ENCODE measurements at regions not wholly inside any gene's neighbourhood (a gene's known extent, or its start where the extent isn't known, plus 50 kb on each side); places are given as distances from the start of the nearest gene placed in this dataset.

DNA sequence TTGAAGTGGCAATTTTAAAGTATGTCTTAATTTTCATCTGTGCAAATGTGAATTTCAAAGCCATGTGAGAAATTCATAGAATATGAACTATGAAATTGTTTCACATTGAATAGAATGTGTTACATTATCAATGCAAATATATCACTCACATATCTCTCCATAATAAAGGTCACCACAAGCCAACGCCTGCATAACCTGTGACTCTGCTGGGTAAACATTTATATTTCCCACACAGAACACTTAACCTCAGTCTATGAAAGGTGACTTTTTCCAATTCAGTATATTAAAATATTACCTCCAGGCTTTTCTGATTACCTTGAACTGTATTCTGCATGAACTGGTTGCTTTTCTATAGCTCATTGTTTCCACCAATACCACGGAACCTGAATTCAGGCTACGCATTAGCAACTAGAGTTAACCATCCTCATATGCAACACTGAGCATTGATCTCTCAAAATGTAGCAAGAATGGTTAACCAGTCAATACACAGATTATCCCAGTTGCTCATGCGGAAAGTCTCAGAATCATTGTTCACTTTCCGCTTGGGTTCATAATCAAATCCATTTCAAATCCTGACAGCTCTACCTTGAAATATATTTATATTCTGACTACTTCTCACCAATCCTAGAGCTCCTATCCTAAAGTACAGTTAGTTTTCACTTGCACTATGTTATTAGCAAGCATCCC is 126.6 kb upstream of the TYRP1 start:
- Histone ChIP-seq H3K27me3 (ENCODE audit: low read length) (peaks cover 8% of the 10 kb centered on the region; the same call in 1 of the 2 replicates), H3K4me2 (ENCODE audit: low read length) (no peak overlapping the region), H3K9me3 (ENCODE audit: low read length) (no peaks in the 10 kb centered on the region), H3F3A (ENCODE audit: low read length, unreplicated experiment) (no peaks in the 10 kb centered on the region), H3K4me3 (ENCODE audit: low read length) (no peak overlapping the region), H2AFZ (ENCODE audit: low read length) (no peak overlapping the region), H3K9ac (ENCODE audit: low read length) (no peak overlapping the region), H3K27ac (ENCODE audit: low read length) (no peak overlapping the region), H3K36me3 (ENCODE audit: low read depth, low read length) (no peaks in the 10 kb centered on the region), H4K20me1 (ENCODE audit: low read length) (no peaks in the 10 kb centered on the region), H3K79me2 (ENCODE audit: low read length) (no peaks in the 10 kb centered on the region), H3K9me2 (replicated peaks; ENCODE audit: low read length) (no peaks in the 10 kb centered on the region), H3K4me1 (ENCODE audit: insufficient read depth, low read length) (no peaks in the 10 kb centered on the region)
- BruUV-seq (replicated peaks): no TSS peak
- CTCF ChIA-PET: no interaction called here
- TF ChIP-seq EZH2 (IDR thresholded peaks at IDR 0.05; ENCODE audit: low read length, unreplicated experiment) (no peak), EZH2phosphoT487 (IDR thresholded peaks at IDR 0.05; ENCODE audit: borderline replicate concordance, low read length) (no peak)
- TF ChIP-seq, protein P1, sequence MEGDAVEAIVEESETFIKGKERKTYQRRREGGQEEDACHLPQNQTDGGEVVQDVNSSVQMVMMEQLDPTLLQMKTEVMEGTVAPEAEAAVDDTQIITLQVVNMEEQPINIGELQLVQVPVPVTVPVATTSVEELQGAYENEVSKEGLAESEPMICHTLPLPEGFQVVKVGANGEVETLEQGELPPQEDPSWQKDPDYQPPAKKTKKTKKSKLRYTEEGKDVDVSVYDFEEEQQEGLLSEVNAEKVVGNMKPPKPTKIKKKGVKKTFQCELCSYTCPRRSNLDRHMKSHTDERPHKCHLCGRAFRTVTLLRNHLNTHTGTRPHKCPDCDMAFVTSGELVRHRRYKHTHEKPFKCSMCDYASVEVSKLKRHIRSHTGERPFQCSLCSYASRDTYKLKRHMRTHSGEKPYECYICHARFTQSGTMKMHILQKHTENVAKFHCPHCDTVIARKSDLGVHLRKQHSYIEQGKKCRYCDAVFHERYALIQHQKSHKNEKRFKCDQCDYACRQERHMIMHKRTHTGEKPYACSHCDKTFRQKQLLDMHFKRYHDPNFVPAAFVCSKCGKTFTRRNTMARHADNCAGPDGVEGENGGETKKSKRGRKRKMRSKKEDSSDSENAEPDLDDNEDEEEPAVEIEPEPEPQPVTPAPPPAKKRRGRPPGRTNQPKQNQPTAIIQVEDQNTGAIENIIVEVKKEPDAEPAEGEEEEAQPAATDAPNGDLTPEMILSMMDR (conservative IDR thresholded peaks at IDR 0.05; ENCODE audit: low read depth, low read length): no peak
- POLR2A ChIA-PET (ENCODE audit: unreplicated experiment): no interaction called here
- ATAC-seq (no peak), DNase-seq (no peak)
- intact Hi-C loops (cut with micrococcal nuclease): no loop called here

DNA sequence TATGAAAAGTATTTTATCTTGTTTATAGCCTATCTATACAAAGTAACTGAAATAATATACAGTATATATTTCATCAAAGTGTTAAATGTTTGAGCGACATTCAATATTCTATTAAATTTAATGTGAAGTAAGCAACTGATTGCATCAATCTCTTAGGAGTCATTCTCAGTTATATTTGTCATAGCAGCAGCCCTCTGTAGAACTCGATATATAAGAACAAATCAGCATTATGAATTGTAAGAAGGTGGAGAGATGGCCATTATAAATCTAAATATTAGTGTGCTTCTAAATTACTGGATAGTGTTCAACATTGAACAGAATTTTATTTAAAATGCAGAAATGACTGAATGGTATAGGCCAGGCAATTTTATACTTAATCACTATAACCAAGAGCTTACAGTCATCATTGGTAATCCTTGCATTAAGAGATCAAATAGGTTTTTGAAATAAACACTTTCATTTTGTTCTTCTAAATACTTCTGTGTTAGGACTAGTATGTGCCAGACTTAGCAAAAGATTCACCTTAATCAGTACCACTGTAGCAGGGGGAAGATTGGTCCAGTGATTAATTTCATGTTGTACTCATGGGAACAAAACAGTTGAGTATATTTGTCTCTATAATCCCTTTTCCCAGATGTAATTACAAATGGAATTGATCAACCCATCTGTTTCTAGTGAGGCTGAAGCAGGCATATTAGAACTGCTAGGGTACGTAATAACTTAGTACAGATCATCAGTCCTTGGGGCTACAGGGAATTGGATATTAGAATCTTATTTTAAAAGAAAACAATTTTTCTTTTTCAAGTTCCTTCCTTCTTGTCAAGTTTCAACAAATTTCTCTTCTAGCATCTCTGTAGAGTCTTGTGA is 108.3 kb upstream of the TYRP1 start:
- Histone ChIP-seq H2AFZ (ENCODE audit: low read length) (no peak overlapping the region), H3K9me3 (ENCODE audit: low read length) (no peaks in the 10 kb centered on the region), H3K4me3 (ENCODE audit: low read length) (no peak overlapping the region), H3K79me2 (ENCODE audit: low read length) (no peaks in the 10 kb centered on the region), H3K9me2 (replicated peaks; ENCODE audit: low read length) (no peaks in the 10 kb centered on the region), H3K4me2 (ENCODE audit: low read length) (no peak overlapping the region), H3K4me1 (ENCODE audit: insufficient read depth, low read length) (no peaks in the 10 kb centered on the region), H3K27me3 (ENCODE audit: low read length) (0 out of 2 replicates have a peak, but pooled peaks cover 3% of the 10 kb centered on the region), H3K36me3 (ENCODE audit: low read depth, low read length) (no peaks in the 10 kb centered on the region), H3K27ac (ENCODE audit: low read length) (no peak overlapping the region), H4K20me1 (ENCODE audit: low read length) (no peaks in the 10 kb centered on the region), H3K9ac (ENCODE audit: low read length) (no peak overlapping the region), H3F3A (ENCODE audit: low read length, unreplicated experiment) (no peaks in the 10 kb centered on the region)
- ATAC-seq (no peak), DNase-seq (no peak)
- CTCF ChIA-PET: no interaction called here
- intact Hi-C loops (cut with micrococcal nuclease): no loop called here
- no peak for TF ChIP-seq EZH2phosphoT487 (IDR thresholded peaks at IDR 0.05; ENCODE audit: borderline replicate concordance, low read length)
- TF ChIP-seq, protein P1 (conservative IDR thresholded peaks at IDR 0.05; ENCODE audit: low read depth, low read length): no peak
- TF ChIP-seq EZH2 (IDR thresholded peaks at IDR 0.05; ENCODE audit: low read length, unreplicated experiment): no peak
- no TSS peak for BruUV-seq (replicated peaks)
- POLR2A ChIA-PET (ENCODE audit: unreplicated experiment): no interaction called here

DNA sequence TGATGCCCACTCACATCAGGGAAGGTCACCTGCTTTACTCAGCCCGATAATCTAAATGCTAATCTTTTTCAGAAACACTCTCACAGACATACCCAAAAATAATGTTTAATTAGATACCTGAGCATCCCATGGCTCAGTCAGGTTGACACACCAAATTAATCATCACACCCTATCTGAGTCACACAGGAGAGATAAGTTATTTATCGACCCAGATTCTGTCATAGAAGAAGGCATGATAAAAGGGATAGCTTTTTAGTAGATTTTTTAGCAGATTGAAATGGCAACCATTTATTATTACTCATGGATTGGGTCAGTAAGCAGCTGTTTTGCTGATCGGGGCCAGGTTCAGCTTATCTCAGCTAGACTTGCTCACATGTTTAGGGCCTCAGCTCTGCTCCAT is 97.8 kb upstream of the TYRP1 start:
- no peak for ATAC-seq
- no peak overlapping the region for H3K4me3 ChIP-seq (ENCODE audit: low read length)
- H3K79me2 ChIP-seq (ENCODE audit: low read length): no peaks in the 10 kb centered on the region
- ChIA-PET CTCF (no interaction called here), POLR2A (ENCODE audit: unreplicated experiment) (no interaction called here)
- H3K4me1 ChIP-seq (ENCODE audit: insufficient read depth, low read length): no peaks in the 10 kb centered on the region
- TF ChIP-seq EZH2 (IDR thresholded peaks at IDR 0.05; ENCODE audit: low read length, unreplicated experiment): no peak
- no peak for TF ChIP-seq EZH2phosphoT487 (IDR thresholded peaks at IDR 0.05; ENCODE audit: borderline replicate concordance, low read length)
- TF ChIP-seq, protein P1 (conservative IDR thresholded peaks at IDR 0.05; ENCODE audit: low read depth, low read length): no peak
- no peak for DNase-seq
- intact Hi-C loops (cut with micrococcal nuclease): no loop called here
- H4K20me1 ChIP-seq (ENCODE audit: low read length): no peaks in the 10 kb centered on the region
- no TSS peak for BruUV-seq (replicated peaks)
- H3K9me3 ChIP-seq (ENCODE audit: low read length): no peaks in the 10 kb centered on the region
- H3F3A ChIP-seq (ENCODE audit: low read length, unreplicated experiment): no peaks in the 10 kb centered on the region
- H3K27ac ChIP-seq (ENCODE audit: low read length): no peak overlapping the region
- H3K36me3 ChIP-seq (ENCODE audit: low read depth, low read length): no peaks in the 10 kb centered on the region
- no peak overlapping the region for H2AFZ ChIP-seq (ENCODE audit: low read length)
- H3K27me3 ChIP-seq (ENCODE audit: low read length): no peaks in the 10 kb centered on the region
- H3K9me2 ChIP-seq (replicated peaks; ENCODE audit: low read length): no peaks in the 10 kb centered on the region
- no peak overlapping the region for H3K4me2 ChIP-seq (ENCODE audit: low read length)
- no peak overlapping the region for H3K9ac ChIP-seq (ENCODE audit: low read length)
